ENCODE measurements at regions not wholly inside any gene's neighbourhood (a gene's known extent, or its start where the extent isn't known, plus 50 kb on each side); places are given as distances from the start of the nearest gene placed in this dataset.

- TF ChIP-seq POLR2A (IDR thresholded peaks at IDR 0.05) (no peak), CTCF (IDR thresholded peaks at IDR 0.05) (no peak)
Observed at GRCh38 chr2:2413525-2413924, 82.5 kb upstream of the MYT1L start.

Data from body of pancreas (tissue), 4 donors.